ENCODE measurements at regions not wholly inside any gene's neighbourhood (a gene's known extent, or its start where the extent isn't known, plus 50 kb on each side); places are given as distances from the start of the nearest gene placed in this dataset.

DNA sequence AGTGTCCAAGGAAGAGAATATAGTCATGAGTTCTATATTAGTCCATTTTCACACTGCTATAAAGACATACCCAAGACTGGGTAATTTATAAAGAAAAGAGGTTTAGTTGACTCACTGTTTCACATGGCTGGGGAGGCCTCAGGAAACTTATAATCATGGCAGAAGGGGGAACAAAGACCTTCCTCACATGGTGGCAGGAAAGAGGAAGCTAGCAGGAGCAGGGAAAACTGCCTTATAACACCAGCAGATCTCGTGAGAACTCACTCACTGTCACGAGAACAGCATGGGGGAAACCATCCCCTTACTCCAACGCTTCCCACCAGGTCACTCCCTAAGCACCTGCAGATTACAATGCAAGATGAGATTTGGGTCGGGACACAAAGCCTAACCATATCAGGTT lies 139.0 kb upstream of the ZNF438 start (continued):
- TF ChIP-seq, protein P1, sequence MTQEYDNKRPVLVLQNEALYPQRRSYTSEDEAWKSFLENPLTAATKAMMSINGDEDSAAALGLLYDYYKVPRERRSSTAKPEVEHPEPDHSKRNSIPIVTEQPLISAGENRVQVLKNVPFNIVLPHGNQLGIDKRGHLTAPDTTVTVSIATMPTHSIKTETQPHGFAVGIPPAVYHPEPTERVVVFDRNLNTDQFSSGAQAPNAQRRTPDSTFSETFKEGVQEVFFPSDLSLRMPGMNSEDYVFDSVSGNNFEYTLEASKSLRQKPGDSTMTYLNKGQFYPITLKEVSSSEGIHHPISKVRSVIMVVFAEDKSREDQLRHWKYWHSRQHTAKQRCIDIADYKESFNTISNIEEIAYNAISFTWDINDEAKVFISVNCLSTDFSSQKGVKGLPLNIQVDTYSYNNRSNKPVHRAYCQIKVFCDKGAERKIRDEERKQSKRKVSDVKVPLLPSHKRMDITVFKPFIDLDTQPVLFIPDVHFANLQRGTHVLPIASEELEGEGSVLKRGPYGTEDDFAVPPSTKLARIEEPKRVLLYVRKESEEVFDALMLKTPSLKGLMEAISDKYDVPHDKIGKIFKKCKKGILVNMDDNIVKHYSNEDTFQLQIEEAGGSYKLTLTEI (CRISPR knock-in tag; conservative IDR thresholded peaks at IDR 0.05): no peak
- TF ChIP-seq, protein P2, sequence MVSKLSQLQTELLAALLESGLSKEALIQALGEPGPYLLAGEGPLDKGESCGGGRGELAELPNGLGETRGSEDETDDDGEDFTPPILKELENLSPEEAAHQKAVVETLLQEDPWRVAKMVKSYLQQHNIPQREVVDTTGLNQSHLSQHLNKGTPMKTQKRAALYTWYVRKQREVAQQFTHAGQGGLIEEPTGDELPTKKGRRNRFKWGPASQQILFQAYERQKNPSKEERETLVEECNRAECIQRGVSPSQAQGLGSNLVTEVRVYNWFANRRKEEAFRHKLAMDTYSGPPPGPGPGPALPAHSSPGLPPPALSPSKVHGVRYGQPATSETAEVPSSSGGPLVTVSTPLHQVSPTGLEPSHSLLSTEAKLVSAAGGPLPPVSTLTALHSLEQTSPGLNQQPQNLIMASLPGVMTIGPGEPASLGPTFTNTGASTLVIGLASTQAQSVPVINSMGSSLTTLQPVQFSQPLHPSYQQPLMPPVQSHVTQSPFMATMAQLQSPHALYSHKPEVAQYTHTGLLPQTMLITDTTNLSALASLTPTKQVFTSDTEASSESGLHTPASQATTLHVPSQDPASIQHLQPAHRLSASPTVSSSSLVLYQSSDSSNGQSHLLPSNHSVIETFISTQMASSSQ (IDR thresholded peaks at IDR 0.05; ENCODE audit: low read depth): no peak
- TF ChIP-seq, protein P2 (CRISPR knock-in tag; IDR thresholded peaks at IDR 0.05; ENCODE audit: borderline replicate concordance): no peak

DNA sequence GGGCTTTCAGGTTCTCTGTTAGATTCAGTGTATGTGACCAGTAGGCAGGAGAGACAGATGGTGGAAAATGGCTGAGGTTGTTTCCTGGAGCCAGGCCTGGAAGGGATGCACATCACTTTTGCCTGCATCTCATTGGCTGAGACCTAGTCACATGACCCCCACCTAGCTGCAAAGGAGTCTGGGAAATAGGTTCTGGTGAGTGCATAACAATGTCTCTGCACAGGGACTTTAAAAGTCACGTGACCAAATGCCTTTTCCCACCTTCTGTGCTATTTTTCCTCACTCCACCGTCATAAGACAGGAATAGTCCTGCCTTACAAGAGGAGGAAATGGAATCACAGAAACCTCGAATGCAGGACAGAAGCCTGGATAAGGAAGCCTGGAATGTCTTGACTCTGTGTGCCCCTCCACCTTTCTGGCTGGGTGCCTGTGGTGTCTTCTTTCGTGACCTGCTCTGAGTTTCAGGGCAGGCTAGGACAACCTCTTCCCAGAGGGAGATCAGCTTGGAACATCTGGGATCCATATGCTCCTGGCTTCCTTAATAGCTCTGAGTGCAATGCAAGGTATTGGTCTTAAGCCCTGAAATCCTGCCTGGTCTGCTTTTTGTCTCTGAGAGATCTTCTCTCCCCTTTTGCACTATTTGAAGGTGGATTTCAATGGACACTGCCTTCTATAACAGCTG lies 139.9 kb upstream of the ZNF438 start:
- BruUV-seq (replicated peaks): no TSS peak
- ChIA-PET CTCF (ENCODE audit: low intra/inter-chr PET ratio, low total read pairs) (no interaction called here), POLR2A (no interaction called here)
- H3K79me2 ChIP-seq (ENCODE audit: insufficient read depth, low read length): no peaks in the 10 kb centered on the region
- intact Hi-C loops (cut with micrococcal nuclease; ENCODE audit: unreplicated experiment) (no loop called here), in situ Hi-C loops (cut with HindIII; ENCODE audit: extremely low pct_ligation_motif_present, low pct_unique_long_range_greater_than_20kb) (no loop called here)
- no peak overlapping the region for H3K4me3 ChIP-seq (replicated peaks in 1 of 3; ENCODE audit: insufficient read depth in 1 of 3, low read depth in 2 of 3, low read length in 3 of 3)
- no peaks in the 10 kb centered on the region for H3K36me3 ChIP-seq (replicated peaks in 1 of 2; ENCODE audit: control insufficient read depth in 1 of 2, insufficient read depth in 2 of 2, low read length in 2 of 2)
- ATAC-seq (no peak), DNase-seq (ENCODE audit: low spot score) (no peak), FAIRE-seq (no peak)
- H3K27me3 ChIP-seq (ENCODE audit: control insufficient read depth in 1 of 2, insufficient read depth in 2 of 2, low read length in 2 of 2): no peaks in the 10 kb centered on the region; a peak in 1 of 5 replicates
- 2% methylated on average over 4 of the region's 4 CpGs for WGBS (ENCODE audit: low lambda C conversion rate)
- no peaks in the 10 kb centered on the region for H4K20me1 ChIP-seq (ENCODE audit: insufficient read depth, low read length)
- no peak overlapping the region for H3K9ac ChIP-seq (ENCODE audit: insufficient read depth, low read depth, low read length)
- no peak overlapping the region for H2AFZ ChIP-seq (ENCODE audit: low read length)
- no peak overlapping the region for H3K4me2 ChIP-seq (ENCODE audit: low read depth, low read length)
- H3K9me3 ChIP-seq (ENCODE audit: low read length): peaks cover 12% of the 10 kb centered on the region
- no peak overlapping the region for H3K27ac ChIP-seq (ENCODE audit: extremely low read length, insufficient read depth, low read length)
- no peaks in the 10 kb centered on the region for H3K4me1 ChIP-seq (ENCODE audit: insufficient read depth, low read length)
- TF ChIP-seq RAD51 (IDR thresholded peaks at IDR 0.05; ENCODE audit: borderline replicate concordance) (peak; percentile 81; the same call in 1 of the 2 replicates), SMC3 (IDR thresholded peaks at IDR 0.05; ENCODE audit: low read length) (no peak)
- TF ChIP-seq, protein P3, sequence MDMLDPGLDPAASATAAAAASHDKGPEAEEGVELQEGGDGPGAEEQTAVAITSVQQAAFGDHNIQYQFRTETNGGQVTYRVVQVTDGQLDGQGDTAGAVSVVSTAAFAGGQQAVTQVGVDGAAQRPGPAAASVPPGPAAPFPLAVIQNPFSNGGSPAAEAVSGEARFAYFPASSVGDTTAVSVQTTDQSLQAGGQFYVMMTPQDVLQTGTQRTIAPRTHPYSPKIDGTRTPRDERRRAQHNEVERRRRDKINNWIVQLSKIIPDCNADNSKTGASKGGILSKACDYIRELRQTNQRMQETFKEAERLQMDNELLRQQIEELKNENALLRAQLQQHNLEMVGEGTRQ (IDR thresholded peaks at IDR 0.05; ENCODE audit: low read depth, low read length): peak; percentile 69
- TF ChIP-seq, protein P3 (CRISPR knock-in tag; IDR thresholded peaks at IDR 0.05; ENCODE audit: borderline replicate concordance): no peak
